ENCODE measurements at regions not wholly inside any gene's neighbourhood (a gene's known extent, or its start where the extent isn't known, plus 50 kb on each side); places are given as distances from the start of the nearest gene placed in this dataset.

DNA sequence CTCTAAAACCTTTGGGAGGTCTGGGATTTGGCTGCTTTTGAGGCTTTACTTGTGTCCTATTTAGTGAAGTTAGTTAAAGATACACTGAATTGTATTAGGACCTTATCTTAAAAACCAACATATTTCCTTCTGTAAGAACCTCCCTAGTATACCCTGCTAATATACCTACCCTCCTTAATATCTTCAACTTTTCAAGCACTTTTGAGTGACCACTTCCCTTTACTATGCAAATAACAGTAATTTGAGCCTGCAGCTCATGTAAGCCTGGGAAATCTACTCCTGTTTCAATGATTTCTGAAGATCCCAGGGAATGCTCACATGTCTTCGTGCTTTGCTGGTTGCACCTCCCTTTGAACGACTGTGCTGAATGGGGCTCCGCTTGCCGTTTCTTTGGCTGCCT is 358.5 kb downstream of the YTHDC2 start:
- intact Hi-C loops (cut with DNase I), result no loop called here
- H3K36me3 ChIP-seq (replicated peaks in 1 of 2), result no peaks in the 10 kb centered on the region
- no peak for TF ChIP-seq POLR2A (IDR thresholded peaks at IDR 0.05)
- TF ChIP-seq CTCF (IDR thresholded peaks at IDR 0.05), result no peak
- no peaks in the 10 kb centered on the region for H3K4me1 ChIP-seq (replicated peaks in 1 of 2)
- H3K27me3 ChIP-seq, result no peaks in the 10 kb centered on the region
- no peaks in the 10 kb centered on the region for H3K9me3 ChIP-seq (replicated peaks in 1 of 3)
- DNase-seq, result no peak
- H3K4me3 ChIP-seq, result no peak overlapping the region
- H3K27ac ChIP-seq, result no peak overlapping the region
- 54 to 85% (median 55%) methylated on average over 3 to 4 of the region's 4 CpGs for WGBS, 4 donors

DNA sequence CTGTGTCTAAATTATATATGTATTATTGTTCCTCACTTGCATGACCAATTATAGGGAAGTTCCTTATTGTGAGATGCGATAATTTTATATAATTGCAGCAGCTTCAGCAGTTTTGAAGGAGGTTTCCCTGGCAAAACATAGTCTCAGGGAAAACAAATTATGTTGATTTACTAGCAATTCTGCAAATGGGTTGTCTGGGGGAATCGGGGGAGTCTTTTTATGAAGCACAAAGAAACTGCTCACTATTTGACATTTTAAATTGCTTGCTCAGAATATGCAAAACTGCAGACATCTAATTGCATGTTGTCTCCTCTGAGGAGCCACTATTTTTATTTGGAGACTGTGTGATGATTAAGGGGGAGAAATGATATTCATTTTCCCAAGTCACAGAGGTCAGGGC is 361.6 kb downstream of the YTHDC2 start:
- no peak overlapping the region for H3K27ac ChIP-seq
- no peak for TF ChIP-seq POLR2A (IDR thresholded peaks at IDR 0.05)
- no peak for TF ChIP-seq CTCF (IDR thresholded peaks at IDR 0.05)
- WGBS, 4 donors, result 36 to 77% (median 56%) methylated on average over 2 of the region's 2 CpGs
- no peaks in the 10 kb centered on the region for H3K36me3 ChIP-seq (replicated peaks in 1 of 2)
- DNase-seq, result no peak
- H3K4me3 ChIP-seq, result no peak overlapping the region
- no peaks in the 10 kb centered on the region for H3K27me3 ChIP-seq
- H3K4me1 ChIP-seq (replicated peaks in 1 of 2), result no peaks in the 10 kb centered on the region
- intact Hi-C loops (cut with DNase I), result no loop called here
- H3K9me3 ChIP-seq (replicated peaks in 1 of 3), result no peaks in the 10 kb centered on the region

- H3K27me3 ChIP-seq, result no peaks in the 10 kb centered on the region
- no peaks in the 10 kb centered on the region for H3K9me3 ChIP-seq (replicated peaks in 1 of 3)
- H3K4me3 ChIP-seq, result no peak overlapping the region
- no peak for DNase-seq
- WGBS, 4 donors, result 67 to 83% (median 77%) methylated on average over 4 of the region's 4 CpGs
- H3K27ac ChIP-seq, result no peak overlapping the region
- H3K4me1 ChIP-seq (replicated peaks in 1 of 2), result no peaks in the 10 kb centered on the region
- H3K36me3 ChIP-seq (replicated peaks in 1 of 2), result no peaks in the 10 kb centered on the region
- no peak for TF ChIP-seq POLR2A (IDR thresholded peaks at IDR 0.05)
- no peak for TF ChIP-seq CTCF (IDR thresholded peaks at IDR 0.05)
- intact Hi-C loops (cut with DNase I), result no loop called here
Observed at GRCh38 chr5:113891491-113891890, 378.0 kb downstream of the YTHDC2 start.

- no peak for TF ChIP-seq POLR2A (IDR thresholded peaks at IDR 0.05)
- no peak for TF ChIP-seq CTCF (IDR thresholded peaks at IDR 0.05)
- Histone ChIP-seq H3K9me3 (replicated peaks in 1 of 3) (no peaks in the 10 kb centered on the region), H3K4me1 (replicated peaks in 1 of 2) (no peaks in the 10 kb centered on the region), H3K4me3 (no peak overlapping the region), H3K27ac (no peak overlapping the region), H3K36me3 (replicated peaks in 1 of 2) (no peaks in the 10 kb centered on the region), H3K27me3 (no peaks in the 10 kb centered on the region)
- no peak for DNase-seq
- intact Hi-C loops (cut with DNase I), result no loop called here
- WGBS, 4 donors, result 60 to 72% (median 69%) methylated on average over 3 of the region's 3 CpGs
Observed at GRCh38 chr5:113896789-113897188, 383.3 kb downstream of the YTHDC2 start.
